ENCODE measurements at regions not wholly inside any gene's neighbourhood (a gene's known extent, or its start where the extent isn't known, plus 50 kb on each side); places are given as distances from the start of the nearest gene placed in this dataset.

DNA sequence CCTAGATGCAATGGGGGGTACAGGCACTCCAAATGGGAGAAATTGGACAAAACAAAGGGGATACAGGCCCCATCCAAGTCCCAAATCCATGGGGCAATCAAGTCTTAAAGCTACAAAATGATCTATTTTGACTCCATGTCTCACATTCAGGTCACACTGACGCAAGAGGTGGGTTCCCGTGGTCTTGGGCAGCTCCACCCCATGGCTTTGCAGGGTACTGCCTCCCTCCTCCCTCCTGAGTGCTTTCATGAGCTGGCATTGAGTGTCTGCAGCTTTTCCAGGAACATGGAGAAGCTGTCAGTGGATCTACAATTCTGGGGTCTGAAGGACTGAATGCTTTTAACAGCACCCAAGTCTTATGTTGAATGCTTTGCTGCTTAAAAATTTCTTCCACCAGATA lies 274.5 kb upstream of the LRIG3 start:
- H3K4me3 ChIP-seq, result no peak overlapping the region
- no peak overlapping the region for H3K27ac ChIP-seq
- TF ChIP-seq, protein P1, sequence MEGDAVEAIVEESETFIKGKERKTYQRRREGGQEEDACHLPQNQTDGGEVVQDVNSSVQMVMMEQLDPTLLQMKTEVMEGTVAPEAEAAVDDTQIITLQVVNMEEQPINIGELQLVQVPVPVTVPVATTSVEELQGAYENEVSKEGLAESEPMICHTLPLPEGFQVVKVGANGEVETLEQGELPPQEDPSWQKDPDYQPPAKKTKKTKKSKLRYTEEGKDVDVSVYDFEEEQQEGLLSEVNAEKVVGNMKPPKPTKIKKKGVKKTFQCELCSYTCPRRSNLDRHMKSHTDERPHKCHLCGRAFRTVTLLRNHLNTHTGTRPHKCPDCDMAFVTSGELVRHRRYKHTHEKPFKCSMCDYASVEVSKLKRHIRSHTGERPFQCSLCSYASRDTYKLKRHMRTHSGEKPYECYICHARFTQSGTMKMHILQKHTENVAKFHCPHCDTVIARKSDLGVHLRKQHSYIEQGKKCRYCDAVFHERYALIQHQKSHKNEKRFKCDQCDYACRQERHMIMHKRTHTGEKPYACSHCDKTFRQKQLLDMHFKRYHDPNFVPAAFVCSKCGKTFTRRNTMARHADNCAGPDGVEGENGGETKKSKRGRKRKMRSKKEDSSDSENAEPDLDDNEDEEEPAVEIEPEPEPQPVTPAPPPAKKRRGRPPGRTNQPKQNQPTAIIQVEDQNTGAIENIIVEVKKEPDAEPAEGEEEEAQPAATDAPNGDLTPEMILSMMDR (IDR thresholded peaks at IDR 0.05), result no peak
- no peak for DNase-seq (ENCODE audit: low spot score)

DNA sequence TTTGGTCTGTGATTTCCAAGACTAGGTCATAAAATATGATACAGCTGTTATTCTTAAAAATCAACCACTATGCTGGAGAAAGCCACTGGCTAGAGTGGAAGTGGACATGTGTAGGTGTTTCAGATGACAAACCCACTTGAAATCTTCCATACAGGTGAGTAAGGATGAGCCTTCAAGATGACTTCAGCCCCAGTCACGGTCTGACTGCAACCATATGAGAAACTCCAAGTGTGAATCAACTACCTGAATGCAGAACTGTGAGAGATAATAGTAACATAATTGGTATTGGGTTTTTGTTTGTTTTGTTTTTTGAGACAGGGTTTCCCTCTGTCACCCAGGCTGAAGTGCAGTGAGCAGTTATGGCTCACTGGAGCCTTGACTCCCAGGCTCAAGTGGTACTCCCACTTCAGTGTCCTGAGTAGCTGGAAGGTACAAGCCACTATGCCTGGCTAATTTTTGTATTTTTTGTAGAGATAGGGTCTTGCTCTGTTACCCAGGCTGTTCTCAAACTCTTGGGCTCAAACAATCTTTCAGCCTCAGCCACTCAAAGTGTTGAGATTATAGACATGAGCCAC lies 273.3 kb upstream of the LRIG3 start:
- DNase-seq (ENCODE audit: low spot score), result no peak
- no peak overlapping the region for H3K4me3 ChIP-seq
- H3K27ac ChIP-seq, result no peak overlapping the region
- TF ChIP-seq, protein P1 (IDR thresholded peaks at IDR 0.05), result no peak

DNA sequence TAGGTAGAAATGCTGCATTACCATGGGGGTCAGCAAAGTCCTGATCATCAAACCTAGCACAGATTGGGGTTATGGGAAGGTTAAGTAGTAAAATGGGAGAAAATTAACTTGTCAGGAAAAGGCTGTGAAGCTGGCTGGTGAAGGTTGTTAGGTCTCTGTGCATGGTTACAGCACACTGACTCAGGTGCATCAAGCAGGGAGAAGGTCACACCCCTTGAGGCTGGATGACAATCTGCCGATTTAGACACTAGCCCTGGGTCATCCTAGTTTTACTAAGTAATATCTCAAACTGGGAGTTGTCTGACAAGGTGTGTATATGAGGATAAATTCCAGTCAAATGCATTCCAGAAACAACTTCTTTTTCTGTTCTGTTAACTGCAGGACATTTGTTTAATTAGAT lies 271.1 kb upstream of the LRIG3 start:
- no peak overlapping the region for H3K27ac ChIP-seq

DNA sequence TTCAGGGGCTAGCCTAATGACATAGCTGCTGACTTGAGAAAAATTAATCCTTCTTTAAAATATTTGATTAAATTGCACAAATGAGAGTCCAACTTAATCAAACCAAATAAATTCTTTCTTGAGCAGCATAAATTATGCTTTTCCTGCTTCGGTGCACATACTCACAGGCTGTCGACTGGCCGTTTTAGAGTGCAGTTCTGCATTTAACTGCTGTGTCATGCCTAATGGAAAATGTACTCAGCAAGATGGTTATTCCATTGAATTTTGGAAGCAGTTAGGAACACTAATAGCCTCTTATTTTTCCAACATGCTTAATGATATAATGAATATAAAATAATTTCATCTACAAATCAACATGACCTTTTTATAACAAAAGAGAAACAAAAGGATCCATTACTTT lies 266.1 kb upstream of the LRIG3 start:
- no peak for DNase-seq (ENCODE audit: low spot score)
- H3K27ac ChIP-seq, result no peak overlapping the region
- TF ChIP-seq, protein P1 (IDR thresholded peaks at IDR 0.05), result no peak

More for the DNA sequence above, 271.1 kb upstream of the LRIG3 start:
- DNase-seq (ENCODE audit: low spot score), result no peak
- no peak overlapping the region for H3K4me3 ChIP-seq
- TF ChIP-seq, protein P1 (IDR thresholded peaks at IDR 0.05), result no peak

DNA sequence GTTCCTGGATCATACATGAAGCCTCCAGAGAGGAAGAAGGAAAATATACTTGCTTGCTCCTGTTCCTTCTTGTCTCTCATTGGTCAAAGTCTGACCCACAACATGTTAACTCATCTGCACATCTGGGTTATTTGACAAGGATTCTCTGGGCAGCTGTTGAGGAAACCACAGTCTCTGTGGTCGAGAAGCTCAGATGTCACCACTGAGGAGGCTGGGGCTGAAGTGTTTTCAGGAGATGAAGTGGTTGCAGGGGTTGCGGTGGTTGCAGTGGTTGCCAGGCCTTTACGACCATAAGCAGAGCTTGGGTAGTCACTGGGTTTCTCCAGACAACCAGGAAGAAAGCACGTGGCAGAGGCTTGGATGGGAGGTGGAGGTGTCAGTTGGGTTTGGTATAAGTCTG lies 265.0 kb upstream of the LRIG3 start:
- DNase-seq (ENCODE audit: low spot score), result no peak

More for the DNA sequence above, 266.1 kb upstream of the LRIG3 start:
- H3K4me3 ChIP-seq, result no peak overlapping the region

DNA sequence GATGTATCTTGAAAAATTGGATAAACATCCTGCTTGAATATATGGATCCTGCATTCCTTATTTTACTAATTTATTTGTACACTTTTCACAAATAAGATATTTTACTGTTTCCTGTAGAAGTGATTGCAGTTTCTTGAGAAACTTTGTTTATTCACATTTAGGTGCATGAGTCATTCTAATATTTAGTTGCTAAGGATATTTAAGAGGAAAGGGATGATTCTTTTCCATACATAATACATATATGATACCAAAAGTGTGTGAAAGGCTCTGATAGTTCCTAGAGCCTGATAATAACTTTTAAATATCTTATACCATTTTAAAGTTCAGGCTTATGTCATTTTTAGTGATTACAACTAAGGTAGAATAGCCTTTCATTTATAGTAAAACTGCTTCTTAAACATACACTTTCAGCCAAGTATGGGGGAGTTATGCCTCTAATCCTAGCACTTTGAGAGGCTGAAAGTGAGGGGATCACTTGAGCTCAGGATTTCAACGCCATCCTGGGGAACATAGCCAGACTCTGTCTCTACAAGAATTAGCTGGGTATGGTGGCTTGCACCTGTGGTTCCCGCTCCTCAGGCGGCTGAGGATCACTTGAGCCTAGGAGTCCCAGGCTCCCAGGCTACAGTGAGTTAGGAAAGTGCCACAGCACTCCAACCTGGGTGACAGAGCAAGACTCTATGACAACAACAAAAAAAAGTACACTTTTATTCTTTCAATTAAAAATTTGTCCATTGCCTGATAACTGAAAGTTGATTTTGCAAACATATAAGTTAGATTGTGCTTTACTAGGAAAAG lies 262.6 kb upstream of the LRIG3 start:
- Histone ChIP-seq H3K27ac (no peak overlapping the region), H3K4me3 (no peak overlapping the region)
- no peak for DNase-seq (ENCODE audit: low spot score)
- TF ChIP-seq, protein P1 (IDR thresholded peaks at IDR 0.05), result no peak

More for the DNA sequence above, 265.0 kb upstream of the LRIG3 start:
- TF ChIP-seq, protein P1 (IDR thresholded peaks at IDR 0.05), result no peak
- no peak overlapping the region for H3K27ac ChIP-seq
- no peak overlapping the region for H3K4me3 ChIP-seq

DNA sequence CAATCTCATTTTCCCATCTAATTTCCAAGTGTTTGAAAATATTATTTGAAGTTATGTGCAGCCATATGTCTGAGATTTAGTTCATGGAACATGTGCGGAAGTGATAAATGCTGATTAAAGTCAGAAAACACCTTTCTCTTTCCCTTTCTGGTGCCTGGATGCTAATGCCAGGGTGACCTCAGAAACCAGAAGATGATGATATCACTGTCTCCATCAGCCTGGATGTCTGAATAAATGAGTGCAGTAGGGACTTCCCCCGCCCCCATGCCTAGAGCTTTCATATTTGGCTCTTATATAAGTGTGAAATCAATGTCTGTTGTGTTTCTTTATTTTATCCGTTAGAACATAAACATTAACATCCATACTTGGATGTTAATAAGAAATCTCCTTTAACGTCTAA lies 261.9 kb upstream of the LRIG3 start:
- TF ChIP-seq, protein P1 (IDR thresholded peaks at IDR 0.05), result no peak
- DNase-seq (ENCODE audit: low spot score), result no peak
- H3K4me3 ChIP-seq, result no peak overlapping the region
- no peak overlapping the region for H3K27ac ChIP-seq

Data from coronary artery (tissue), 2 donors.